Activated CD4-positive, alpha-beta memory T cell treated with anti-CD3 and anti-CD28 coated beads for 36 hours (primary cell): ENCODE measurements at regions not wholly inside any gene's neighbourhood (a gene's known extent, or its start where the extent isn't known, plus 50 kb on each side); places are given as distances from the start of the nearest gene placed in this dataset.

ENCODE experiments used
- CTCF ChIA-PET: fragments of 350-600 bp; sonication (Branson Sonifier 250); formaldehyde crosslinking; loops from one replicate; lab custom pipeline; 2021; ENCODE audit warnings: antibody characterized with exemption, inconsistent platforms; lab: Charles Lee
- POLR2A ChIA-PET: fragments of 350-600 bp; sonication (Branson Sonifier 250); formaldehyde crosslinking; loops from one replicate; lab custom pipeline; 2021; ENCODE audit warnings: antibody characterized with exemption; lab: Charles Lee
- DNase-seq: peaks from one replicate; pipeline ENCODE4 v3.0.0-alpha.2; 2020
- H3K27ac Mint-ChIP-seq: one replicate; pipeline ENCODE4 v1.8.0; 2021; ENCODE audit warnings: mixed read lengths
- H3K27me3 Mint-ChIP-seq: one replicate; pipeline ENCODE4 v1.8.0; 2021; ENCODE audit warnings: mixed read lengths
- H3K36me3 Mint-ChIP-seq: one replicate; pipeline ENCODE4 v1.8.0; 2021; ENCODE audit warnings: mixed read lengths
- H3K4me1 Mint-ChIP-seq: one replicate; pipeline ENCODE4 v1.8.0; 2021; ENCODE audit warnings: low read depth, mixed read lengths
- H3K4me3 Mint-ChIP-seq: one replicate; pipeline ENCODE4 v1.8.0; 2021; ENCODE audit warnings: mild to moderate bottlenecking, mixed read lengths
- H3K9me3 Mint-ChIP-seq: one replicate; pipeline ENCODE4 v1.8.0; 2021; ENCODE audit warnings: mixed read lengths
- intact Hi-C: fragments of 100-400 bp; cut with micrococcal nuclease; formaldehyde crosslinking; loops from one replicate; pipeline ENCODE4 v1.15.1; 2023

DNA sequence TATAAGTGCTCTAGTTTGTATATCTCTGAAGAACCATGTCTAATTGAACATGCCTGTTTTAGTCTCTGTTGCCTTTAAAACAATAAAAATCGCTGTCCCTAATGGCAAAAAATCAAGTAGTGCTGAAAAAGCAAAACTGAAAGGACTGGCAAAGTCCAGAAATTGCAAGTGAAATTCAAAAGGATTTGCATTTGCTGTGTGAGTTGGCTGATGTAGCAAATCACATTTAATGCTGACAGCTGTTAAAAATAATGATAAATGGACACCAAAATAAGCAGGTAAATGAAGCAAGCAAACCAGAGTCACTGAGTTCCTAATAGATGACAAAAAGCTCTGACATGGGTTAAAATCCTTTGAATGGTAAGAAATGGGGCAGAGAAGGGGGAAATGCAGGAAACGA lies 874.1 kb downstream of the GRM8 start:
- CTCF ChIA-PET = no interaction called here

DNA sequence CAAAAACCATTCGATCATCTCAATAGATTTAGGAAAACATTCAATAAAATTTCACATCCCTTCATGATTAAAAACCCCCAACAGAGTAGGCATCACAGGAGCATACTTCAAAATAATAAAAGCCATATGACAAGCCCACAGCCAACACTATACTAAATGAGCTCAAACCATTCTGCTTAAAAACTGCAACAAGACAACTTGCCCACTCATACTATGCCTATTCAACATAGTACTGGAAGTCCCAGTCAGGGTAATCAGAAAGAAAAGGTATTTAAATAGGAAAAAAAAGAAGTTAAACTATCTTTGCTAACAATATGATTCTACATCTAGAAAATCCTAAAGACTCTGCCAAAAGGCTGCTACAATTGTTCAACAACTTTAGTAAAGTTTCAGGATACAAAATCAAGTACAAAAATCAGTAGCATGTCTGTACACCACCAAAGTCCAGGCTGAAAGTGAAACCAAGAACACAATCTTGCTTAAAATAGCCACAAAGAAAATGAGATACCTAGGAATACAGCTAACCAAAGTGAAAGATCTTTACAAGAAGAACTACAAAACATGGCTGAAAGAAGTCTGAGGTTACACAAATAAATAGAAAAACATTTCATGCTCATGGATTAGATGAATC lies 882.6 kb downstream of the GRM8 start:
- CTCF ChIA-PET = no interaction called here
- H3K36me3 Mint-ChIP-seq = no peaks in the 10 kb centered on the region
- intact Hi-C loops = no loop called here
- peaks cover 8% of the 10 kb centered on the region for H3K9me3 Mint-ChIP-seq
- no peaks in the 10 kb centered on the region for H3K27me3 Mint-ChIP-seq
- POLR2A ChIA-PET = no interaction called here
- no peaks in the 10 kb centered on the region for H3K4me1 Mint-ChIP-seq
- no peak overlapping the region for H3K4me3 Mint-ChIP-seq
- no peak for DNase-seq
- no peak overlapping the region for H3K27ac Mint-ChIP-seq

More for the DNA sequence above, 874.1 kb downstream of the GRM8 start:
- intact Hi-C loops = no loop called here
- no peaks in the 10 kb centered on the region for H3K4me1 Mint-ChIP-seq
- H3K27ac Mint-ChIP-seq = no peak overlapping the region
- POLR2A ChIA-PET = no interaction called here
- H3K9me3 Mint-ChIP-seq = peaks cover 3% of the 10 kb centered on the region
- no peak overlapping the region for H3K4me3 Mint-ChIP-seq
- H3K36me3 Mint-ChIP-seq = no peaks in the 10 kb centered on the region
- no peaks in the 10 kb centered on the region for H3K27me3 Mint-ChIP-seq
- no peak for DNase-seq

DNA sequence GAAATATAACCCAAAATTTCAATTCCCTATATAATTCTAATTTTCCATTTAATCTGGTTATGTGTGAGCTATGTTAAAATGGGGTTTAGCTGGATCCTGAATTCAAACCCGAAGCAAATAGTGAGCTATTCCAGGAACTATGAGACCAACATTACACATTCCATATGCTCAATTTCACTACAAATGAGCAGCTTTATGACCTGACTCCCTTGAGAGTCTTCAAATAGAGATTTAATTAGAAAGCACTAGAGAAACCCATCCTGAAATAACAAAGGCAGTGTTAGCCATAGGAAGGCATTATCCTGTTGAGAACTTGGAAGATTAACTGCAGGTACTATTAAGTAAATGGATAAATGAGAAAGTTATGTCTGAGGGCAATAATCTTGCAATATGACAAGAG lies 890.0 kb downstream of the GRM8 start:
- Mint-ChIP-seq H3K4me1 (no peaks in the 10 kb centered on the region), H3K27me3 (no peaks in the 10 kb centered on the region), H3K27ac (no peak overlapping the region), H3K36me3 (no peaks in the 10 kb centered on the region), H3K9me3 (peaks cover 2% of the 10 kb centered on the region), H3K4me3 (no peak overlapping the region)
- no peak for DNase-seq
- ChIA-PET CTCF (no interaction called here), POLR2A (no interaction called here)
- intact Hi-C loops = no loop called here

DNA sequence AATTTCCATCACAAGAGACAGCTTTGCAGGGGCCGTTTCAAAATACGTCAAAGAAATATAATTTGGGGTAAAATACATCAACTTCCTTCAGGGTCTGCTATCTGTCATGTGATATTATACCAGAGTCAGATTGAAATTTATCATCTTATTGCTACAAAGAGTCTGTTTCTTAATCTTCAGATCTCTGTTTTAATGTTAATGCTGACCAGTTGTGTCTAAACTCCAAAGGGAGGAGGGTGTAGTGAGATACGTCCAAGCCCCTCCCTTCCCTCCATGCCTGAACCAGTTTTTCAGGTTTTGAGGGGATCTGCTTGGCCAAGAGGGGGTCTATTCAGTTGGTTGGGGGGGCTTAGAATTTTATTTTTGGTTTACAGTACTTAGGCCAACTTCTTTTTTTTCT lies 891.6 kb downstream of the GRM8 start:
- intact Hi-C loops = no loop called here
- Mint-ChIP-seq H3K27me3 (no peaks in the 10 kb centered on the region), H3K27ac (no peak overlapping the region), H3K4me3 (no peak overlapping the region), H3K36me3 (no peaks in the 10 kb centered on the region), H3K4me1 (no peaks in the 10 kb centered on the region), H3K9me3 (peaks cover 4% of the 10 kb centered on the region)
- POLR2A ChIA-PET = no interaction called here
- CTCF ChIA-PET = no interaction called here
- no peak for DNase-seq

DNA sequence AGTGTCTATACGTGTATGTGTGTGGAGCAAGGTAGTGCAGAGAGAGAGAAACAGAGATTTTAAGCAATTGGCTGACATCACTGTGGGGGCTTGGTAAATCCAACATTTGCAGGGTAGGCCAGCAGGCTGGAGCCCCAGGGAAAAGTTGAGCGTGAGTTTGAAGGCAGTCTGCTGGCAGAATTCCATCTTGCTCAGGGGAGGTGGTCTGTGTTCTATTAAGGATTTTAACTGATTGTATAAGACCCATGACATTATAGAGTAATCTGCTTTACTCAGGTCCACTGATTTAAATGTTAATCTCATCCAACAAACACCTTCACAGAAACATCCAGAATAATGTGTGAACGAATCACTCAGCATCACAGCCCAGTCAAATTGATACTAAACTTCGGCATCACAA lies 912.9 kb downstream of the GRM8 start:
- H3K27me3 Mint-ChIP-seq = no peaks in the 10 kb centered on the region
- H3K27ac Mint-ChIP-seq = no peak overlapping the region
- no peaks in the 10 kb centered on the region for H3K4me1 Mint-ChIP-seq
- no peaks in the 10 kb centered on the region for H3K36me3 Mint-ChIP-seq
- H3K9me3 Mint-ChIP-seq = peaks cover 8% of the 10 kb centered on the region
- intact Hi-C loops = no loop called here
- POLR2A ChIA-PET = no interaction called here
- CTCF ChIA-PET = no interaction called here
- no peak for DNase-seq
- no peak overlapping the region for H3K4me3 Mint-ChIP-seq

DNA sequence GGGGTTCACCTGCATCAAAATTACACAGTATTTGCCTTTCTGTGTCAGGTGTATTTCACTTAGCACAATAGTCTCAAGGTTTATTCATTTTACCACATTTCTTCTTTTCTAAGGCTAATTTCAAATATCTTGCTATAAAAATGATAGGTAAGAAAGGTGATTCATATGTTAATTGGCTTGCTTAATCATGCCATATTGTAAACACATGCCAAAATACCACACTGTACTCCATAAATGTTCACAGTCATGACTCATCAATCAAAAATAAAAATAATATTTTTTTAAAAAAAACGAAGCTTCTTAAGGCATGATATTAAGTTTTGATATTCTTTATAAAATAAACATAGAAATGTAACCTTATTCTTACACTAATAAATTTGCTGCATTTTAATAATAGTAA lies 947.1 kb downstream of the GRM8 start:
- no peaks in the 10 kb centered on the region for H3K4me1 Mint-ChIP-seq
- intact Hi-C loops = no loop called here

DNA sequence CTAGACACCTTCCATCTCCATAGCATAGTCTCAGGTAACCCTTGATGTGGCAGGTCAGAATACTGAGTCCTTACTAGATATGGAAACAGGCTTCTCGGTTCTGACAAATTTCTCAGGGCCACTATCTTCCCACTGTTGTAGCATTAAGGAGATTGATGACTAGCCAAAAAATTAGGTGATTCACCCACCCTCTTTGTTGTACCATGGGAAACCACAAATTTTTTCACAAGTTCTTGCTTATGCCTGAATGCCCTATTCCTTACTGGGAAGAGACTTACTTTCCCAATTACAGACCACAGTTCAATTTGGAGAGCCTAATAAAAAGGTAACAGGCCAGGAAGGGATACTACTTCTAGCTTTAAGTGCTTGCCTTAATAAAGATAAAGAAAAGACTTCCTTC lies 948.8 kb downstream of the GRM8 start:
- intact Hi-C loops = no loop called here
- peaks cover 20% of the 10 kb centered on the region for H3K9me3 Mint-ChIP-seq
- H3K27me3 Mint-ChIP-seq = no peaks in the 10 kb centered on the region
- ChIA-PET POLR2A (no interaction called here), CTCF (no interaction called here)
- DNase-seq = no peak
- no peak overlapping the region for H3K27ac Mint-ChIP-seq
- H3K4me1 Mint-ChIP-seq = no peaks in the 10 kb centered on the region
- no peak overlapping the region for H3K4me3 Mint-ChIP-seq
- H3K36me3 Mint-ChIP-seq = no peaks in the 10 kb centered on the region

More for the DNA sequence above, 947.1 kb downstream of the GRM8 start:
- no peak for DNase-seq
- Mint-ChIP-seq H3K27ac (no peak overlapping the region), H3K27me3 (no peaks in the 10 kb centered on the region), H3K9me3 (peaks cover 20% of the 10 kb centered on the region), H3K4me3 (no peak overlapping the region), H3K36me3 (no peaks in the 10 kb centered on the region)
- ChIA-PET POLR2A (no interaction called here), CTCF (no interaction called here)

DNA sequence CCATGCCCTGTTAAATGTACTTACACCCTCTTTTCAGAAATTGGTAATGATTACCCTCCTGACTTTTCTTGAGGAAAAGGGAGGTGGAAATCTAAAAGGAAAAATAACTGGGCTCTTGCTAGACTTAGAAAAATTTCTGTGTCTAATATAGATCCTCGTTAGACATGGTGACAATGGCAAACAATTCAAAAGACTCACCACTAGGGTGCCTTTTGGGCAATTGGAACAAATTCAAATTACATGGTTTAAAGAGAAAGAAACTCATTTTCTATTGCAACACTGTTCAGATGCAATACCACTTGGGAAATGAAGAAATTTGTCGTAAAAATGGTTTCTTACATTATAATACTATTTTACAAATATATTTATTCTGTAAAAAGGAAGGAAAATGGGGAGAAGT lies 950.1 kb downstream of the GRM8 start:
- no peaks in the 10 kb centered on the region for H3K27me3 Mint-ChIP-seq
- ChIA-PET POLR2A (no interaction called here), CTCF (no interaction called here)
- H3K4me1 Mint-ChIP-seq = no peaks in the 10 kb centered on the region
- peaks cover 22% of the 10 kb centered on the region for H3K9me3 Mint-ChIP-seq
- no peaks in the 10 kb centered on the region for H3K36me3 Mint-ChIP-seq
- H3K4me3 Mint-ChIP-seq = no peak overlapping the region
- intact Hi-C loops = no loop called here
- H3K27ac Mint-ChIP-seq = no peak overlapping the region
- no peak for DNase-seq

DNA sequence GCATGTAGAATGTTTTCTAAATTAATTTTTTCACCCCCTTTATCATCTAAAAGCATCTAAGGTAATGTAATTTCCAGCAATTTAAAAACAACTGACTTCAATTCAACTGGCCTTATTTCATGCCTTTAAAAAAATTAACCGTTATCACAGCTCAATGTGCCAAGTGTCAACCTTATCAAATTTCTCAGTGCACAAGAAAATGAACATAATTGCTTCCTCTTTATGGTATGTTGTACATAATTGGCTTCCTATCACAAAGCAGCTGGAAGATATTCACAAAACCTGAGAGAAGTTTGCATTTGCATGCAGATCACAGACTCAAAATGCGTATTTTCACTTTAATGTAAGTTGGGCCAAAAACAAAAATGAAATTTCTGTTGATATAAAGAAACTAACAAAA lies 966.4 kb downstream of the GRM8 start:
- Mint-ChIP-seq H3K36me3 (no peaks in the 10 kb centered on the region), H3K4me1 (no peaks in the 10 kb centered on the region), H3K4me3 (no peak overlapping the region), H3K27me3 (no peaks in the 10 kb centered on the region), H3K27ac (no peak overlapping the region), H3K9me3 (peaks cover 16% of the 10 kb centered on the region)
- DNase-seq = no peak
- POLR2A ChIA-PET = no interaction called here
- CTCF ChIA-PET = no interaction called here
- intact Hi-C loops = no loop called here

DNA sequence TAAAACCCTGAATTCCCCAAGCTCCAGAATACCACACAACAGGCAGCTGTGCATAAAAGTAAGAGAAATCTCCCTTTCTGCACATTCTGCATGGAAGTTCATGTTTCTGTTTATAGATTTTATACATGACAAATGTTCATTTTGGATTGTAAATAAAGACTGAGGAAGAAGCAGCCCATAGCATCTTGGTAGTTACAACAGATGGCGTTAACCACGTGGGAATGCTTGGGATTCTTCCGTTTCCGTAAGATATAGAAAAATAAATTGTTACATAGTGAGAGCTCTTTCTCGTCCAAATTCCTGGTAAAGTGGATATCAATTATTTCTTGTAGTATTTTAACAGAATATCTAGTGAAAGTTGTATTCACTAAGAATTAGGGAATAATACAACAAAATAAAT lies 1016.5 kb downstream of the GRM8 start:
- H3K9me3 Mint-ChIP-seq = peaks cover 4% of the 10 kb centered on the region
- intact Hi-C loops = no loop called here
- DNase-seq = no peak
- H3K27me3 Mint-ChIP-seq = no peaks in the 10 kb centered on the region
- no peak overlapping the region for H3K4me3 Mint-ChIP-seq
- no peaks in the 10 kb centered on the region for H3K36me3 Mint-ChIP-seq
- H3K4me1 Mint-ChIP-seq = no peaks in the 10 kb centered on the region
- POLR2A ChIA-PET = no interaction called here
- CTCF ChIA-PET = no interaction called here
- H3K27ac Mint-ChIP-seq = no peak overlapping the region

DNA sequence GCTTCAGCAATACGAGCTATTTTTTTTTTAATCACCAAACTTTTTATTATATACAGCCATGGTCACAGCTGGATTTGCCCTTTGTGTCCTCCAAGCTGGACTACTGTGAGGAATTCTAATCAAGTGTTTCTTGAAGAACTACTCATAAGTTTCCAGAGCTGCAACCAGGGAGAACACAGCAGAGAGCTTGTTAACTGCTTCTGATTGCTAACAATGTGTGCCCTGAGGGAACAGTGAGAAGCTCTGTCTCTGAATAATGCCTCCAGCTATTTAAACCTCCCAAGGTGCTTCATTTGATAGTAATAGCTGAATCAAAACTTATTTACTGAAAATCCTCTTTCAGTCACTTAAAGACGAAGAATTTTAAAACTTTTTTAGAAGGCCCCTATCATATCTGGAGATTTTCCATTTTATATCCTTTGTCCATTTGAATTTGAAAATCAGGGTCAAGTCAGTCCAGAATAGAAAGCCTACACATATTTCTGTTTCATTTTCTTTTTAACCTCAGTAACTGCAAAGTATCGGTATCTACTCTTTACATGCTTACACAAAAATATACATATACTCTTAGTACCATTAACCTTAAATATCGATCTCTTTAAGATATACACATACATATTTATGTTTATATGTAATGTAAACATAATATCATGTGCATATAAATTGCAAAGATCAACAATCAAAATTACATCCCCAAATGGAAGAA lies 1024.2 kb downstream of the GRM8 start:
- intact Hi-C loops = no loop called here
- H3K27me3 Mint-ChIP-seq = no peaks in the 10 kb centered on the region
- no peaks in the 10 kb centered on the region for H3K36me3 Mint-ChIP-seq
- ChIA-PET CTCF (no interaction called here), POLR2A (no interaction called here)
- H3K27ac Mint-ChIP-seq = no peak overlapping the region
- H3K4me1 Mint-ChIP-seq = no peaks in the 10 kb centered on the region
- H3K4me3 Mint-ChIP-seq = no peak overlapping the region
- DNase-seq = no peak
- no peaks in the 10 kb centered on the region for H3K9me3 Mint-ChIP-seq

DNA sequence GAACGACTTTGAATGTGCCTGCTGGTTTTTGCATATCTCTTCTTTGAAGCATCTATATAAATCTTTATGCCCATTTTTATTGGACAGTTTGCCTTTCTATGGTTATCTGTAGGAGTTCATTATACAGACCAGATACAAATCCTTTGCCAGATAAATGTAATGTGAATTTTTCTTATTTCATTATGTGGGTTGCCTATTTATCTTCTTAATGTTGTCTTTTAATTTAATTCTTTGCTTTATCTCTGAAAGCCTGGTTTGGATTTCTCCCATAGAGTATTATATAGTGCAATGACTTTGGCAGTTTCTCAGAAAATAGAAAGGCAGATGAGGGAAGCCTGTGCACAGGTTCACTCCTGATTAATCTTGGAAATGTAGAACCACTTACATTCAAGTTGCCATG lies 1025.1 kb downstream of the GRM8 start:
- ChIA-PET POLR2A (no interaction called here), CTCF (no interaction called here)
- DNase-seq = no peak
- Mint-ChIP-seq H3K27me3 (no peaks in the 10 kb centered on the region), H3K4me1 (no peaks in the 10 kb centered on the region), H3K27ac (no peak overlapping the region), H3K4me3 (no peak overlapping the region), H3K36me3 (no peaks in the 10 kb centered on the region), H3K9me3 (peaks cover 3% of the 10 kb centered on the region)
- intact Hi-C loops = no loop called here

DNA sequence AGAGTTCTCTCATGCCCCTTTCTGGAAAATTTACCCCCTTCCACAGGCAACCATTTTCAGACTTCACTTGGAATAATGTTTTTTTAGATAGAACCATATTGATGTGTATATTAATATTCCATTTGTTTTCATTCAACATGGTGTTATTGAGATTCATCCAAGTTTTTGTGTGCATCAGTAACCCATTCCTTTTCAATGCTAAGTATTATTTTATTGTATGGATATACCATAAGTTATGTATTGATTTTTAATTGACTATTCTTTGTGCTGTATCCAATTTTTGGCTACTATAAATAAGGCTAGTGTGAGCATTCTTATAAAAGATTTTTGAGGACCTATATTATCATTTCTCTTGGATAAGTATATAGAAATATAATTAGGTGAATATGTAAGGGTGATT lies 1025.7 kb downstream of the GRM8 start:
- H3K9me3 Mint-ChIP-seq = peaks cover 3% of the 10 kb centered on the region
- H3K36me3 Mint-ChIP-seq = no peaks in the 10 kb centered on the region
- no peaks in the 10 kb centered on the region for H3K4me1 Mint-ChIP-seq
- CTCF ChIA-PET = no interaction called here
- no peak overlapping the region for H3K4me3 Mint-ChIP-seq
- H3K27ac Mint-ChIP-seq = no peak overlapping the region
- no peak for DNase-seq
- no peaks in the 10 kb centered on the region for H3K27me3 Mint-ChIP-seq
- intact Hi-C loops = no loop called here
- POLR2A ChIA-PET = no interaction called here
